ENCODE measurements at regions not wholly inside any gene's neighbourhood (a gene's known extent, or its start where the extent isn't known, plus 50 kb on each side); places are given as distances from the start of the nearest gene placed in this dataset.
"Not testable (repeated sequence)": the region's sequence is repeated elsewhere in the genome, so short reads cannot be mapped to it uniquely, and the experiment has no call there.

DNA sequence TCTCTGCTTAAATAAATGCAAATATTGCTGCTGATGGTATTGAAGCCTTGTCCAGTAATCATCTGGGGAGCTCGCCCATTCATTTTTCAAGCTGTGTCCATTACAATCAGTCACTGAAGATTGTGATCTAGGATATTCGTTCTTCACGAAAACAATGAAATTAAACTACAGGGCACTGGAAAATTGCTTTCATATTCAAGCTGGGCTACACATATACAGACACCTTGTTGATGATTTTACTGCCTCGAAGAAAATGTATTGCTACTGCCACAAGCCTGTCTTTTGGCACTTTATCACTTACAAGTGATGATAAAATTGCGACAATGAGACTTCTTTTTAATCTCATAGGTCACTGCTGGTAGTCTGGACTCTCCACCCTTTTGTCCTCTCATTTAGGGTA, 100.0 kb upstream of the MINDY3 start:
- 1% methylated on average over 5 of the region's 5 CpGs for WGBS (ENCODE audit: insufficient coverage, low coverage, missing lambda C conversion rate)
- DNase-seq (ENCODE audit: extremely low read depth in 1 of 4, low spot score in 3 of 4), result no peak
- no TSS peak for BruUV-seq (replicated peaks)
- Histone ChIP-seq H3K9me3 (replicated peaks; ENCODE audit: control insufficient read depth, insufficient read depth, low read depth, low read length) (no peaks in the 10 kb centered on the region), H3K9ac (ENCODE audit: insufficient read depth in 1 of 2, low read depth in 2 of 2, low read length in 2 of 2) (no peak overlapping the region), H3K79me2 (ENCODE audit: control insufficient read depth, insufficient read depth, low read length) (no peaks in the 10 kb centered on the region), H3K4me1 (replicated peaks in 1 of 2; ENCODE audit: control insufficient read depth in 2 of 2, insufficient read depth in 2 of 2, low read length in 2 of 2) (no peaks in the 10 kb centered on the region), H3K4me2 (ENCODE audit: insufficient read depth, low read length) (no peak overlapping the region), H3K4me3 (no peak overlapping the region), H4K20me1 (replicated peaks; ENCODE audit: control insufficient read depth, insufficient read depth, low read length) (no peaks in the 10 kb centered on the region), H2AFZ (ENCODE audit: low read depth, low read length) (no peak overlapping the region), H3K27ac (ENCODE audit: extremely low read depth, low read depth, low read length) (no peak overlapping the region), H3K27me3 (ENCODE audit: control insufficient read depth in 2 of 2, insufficient read depth in 2 of 2, low read length in 2 of 2) (no peaks in the 10 kb centered on the region; a peak in 1 of 5 replicates), H3K9me1 (ENCODE audit: control insufficient read depth, insufficient read depth, low read length) (no peaks in the 10 kb centered on the region), H3K36me3 (ENCODE audit: control insufficient read depth, insufficient read depth, low read length) (no peaks in the 10 kb centered on the region)
- ChIA-PET CTCF (ENCODE audit: low intra/inter-chr PET ratio) (no interaction called here), POLR2A (no interaction called here)
- in situ Hi-C loops (cut with MboI) (no loop called here), intact Hi-C loops (cut with micrococcal nuclease) (no loop called here)
- TF ChIP-seq PML (IDR thresholded peaks at IDR 0.05; ENCODE audit: low read length), result no peak
- no peak for TF ChIP-seq DNMT1 (IDR thresholded peaks at IDR 0.05)
- TF ChIP-seq GATAD2A (IDR thresholded peaks at IDR 0.05), result no peak
- TF ChIP-seq, protein P1, sequence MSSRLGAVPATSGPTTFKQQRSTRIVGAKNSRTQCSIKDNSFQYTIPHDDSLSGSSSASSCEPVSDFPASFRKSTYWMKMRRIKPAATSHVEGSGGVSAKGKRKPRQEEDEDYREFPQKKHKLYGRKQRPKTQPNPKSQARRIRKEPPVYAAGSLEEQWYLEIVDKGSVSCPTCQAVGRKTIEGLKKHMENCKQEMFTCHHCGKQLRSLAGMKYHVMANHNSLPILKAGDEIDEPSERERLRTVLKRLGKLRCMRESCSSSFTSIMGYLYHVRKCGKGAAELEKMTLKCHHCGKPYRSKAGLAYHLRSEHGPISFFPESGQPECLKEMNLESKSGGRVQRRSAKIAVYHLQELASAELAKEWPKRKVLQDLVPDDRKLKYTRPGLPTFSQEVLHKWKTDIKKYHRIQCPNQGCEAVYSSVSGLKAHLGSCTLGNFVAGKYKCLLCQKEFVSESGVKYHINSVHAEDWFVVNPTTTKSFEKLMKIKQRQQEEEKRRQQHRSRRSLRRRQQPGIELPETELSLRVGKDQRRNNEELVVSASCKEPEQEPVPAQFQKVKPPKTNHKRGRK (tag; IDR thresholded peaks at IDR 0.05), result no peak
- TF ChIP-seq HNRNPLL (IDR thresholded peaks at IDR 0.05; ENCODE audit: low read depth, low read length, poor library complexity, severe bottlenecking), result no peak
- TF ChIP-seq OTX1 (CRISPR knock-in tag; IDR thresholded peaks at IDR 0.05), result no peak
- no peak for TF ChIP-seq MCM2 (IDR thresholded peaks at IDR 0.05; ENCODE audit: low read depth)
- TF ChIP-seq, protein P2, sequence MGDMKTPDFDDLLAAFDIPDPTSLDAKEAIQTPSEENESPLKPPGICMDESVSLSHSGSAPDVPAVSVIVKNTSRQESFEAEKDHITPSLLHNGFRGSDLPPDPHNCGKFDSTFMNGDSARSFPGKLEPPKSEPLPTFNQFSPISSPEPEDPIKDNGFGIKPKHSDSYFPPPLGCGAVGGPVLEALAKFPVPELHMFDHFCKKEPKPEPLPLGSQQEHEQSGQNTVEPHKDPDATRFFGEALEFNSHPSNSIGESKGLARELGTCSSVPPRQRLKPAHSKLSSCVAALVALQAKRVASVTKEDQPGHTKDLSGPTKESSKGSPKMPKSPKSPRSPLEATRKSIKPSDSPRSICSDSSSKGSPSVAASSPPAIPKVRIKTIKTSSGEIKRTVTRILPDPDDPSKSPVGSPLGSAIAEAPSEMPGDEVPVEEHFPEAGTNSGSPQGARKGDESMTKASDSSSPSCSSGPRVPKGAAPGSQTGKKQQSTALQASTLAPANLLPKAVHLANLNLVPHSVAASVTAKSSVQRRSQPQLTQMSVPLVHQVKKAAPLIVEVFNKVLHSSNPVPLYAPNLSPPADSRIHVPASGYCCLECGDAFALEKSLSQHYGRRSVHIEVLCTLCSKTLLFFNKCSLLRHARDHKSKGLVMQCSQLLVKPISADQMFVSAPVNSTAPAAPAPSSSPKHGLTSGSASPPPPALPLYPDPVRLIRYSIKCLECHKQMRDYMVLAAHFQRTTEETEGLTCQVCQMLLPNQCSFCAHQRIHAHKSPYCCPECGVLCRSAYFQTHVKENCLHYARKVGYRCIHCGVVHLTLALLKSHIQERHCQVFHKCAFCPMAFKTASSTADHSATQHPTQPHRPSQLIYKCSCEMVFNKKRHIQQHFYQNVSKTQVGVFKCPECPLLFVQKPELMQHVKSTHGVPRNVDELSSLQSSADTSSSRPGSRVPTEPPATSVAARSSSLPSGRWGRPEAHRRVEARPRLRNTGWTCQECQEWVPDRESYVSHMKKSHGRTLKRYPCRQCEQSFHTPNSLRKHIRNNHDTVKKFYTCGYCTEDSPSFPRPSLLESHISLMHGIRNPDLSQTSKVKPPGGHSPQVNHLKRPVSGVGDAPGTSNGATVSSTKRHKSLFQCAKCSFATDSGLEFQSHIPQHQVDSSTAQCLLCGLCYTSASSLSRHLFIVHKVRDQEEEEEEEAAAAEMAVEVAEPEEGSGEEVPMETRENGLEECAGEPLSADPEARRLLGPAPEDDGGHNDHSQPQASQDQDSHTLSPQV (IDR thresholded peaks at IDR 0.05), result no peak
- TF ChIP-seq ZNF778 (CRISPR knock-in tag; IDR thresholded peaks at IDR 0.05), result no peak
- TF ChIP-seq CC2D1A (IDR thresholded peaks at IDR 0.05), result no peak
- no peak for TF ChIP-seq ZNF316 (IDR thresholded peaks at IDR 0.05)
- no peak for TF ChIP-seq ZNF253 (CRISPR knock-in tag; conservative IDR thresholded peaks at IDR 0.05)
- no peak for ATAC-seq
- no peak for FAIRE-seq

DNA sequence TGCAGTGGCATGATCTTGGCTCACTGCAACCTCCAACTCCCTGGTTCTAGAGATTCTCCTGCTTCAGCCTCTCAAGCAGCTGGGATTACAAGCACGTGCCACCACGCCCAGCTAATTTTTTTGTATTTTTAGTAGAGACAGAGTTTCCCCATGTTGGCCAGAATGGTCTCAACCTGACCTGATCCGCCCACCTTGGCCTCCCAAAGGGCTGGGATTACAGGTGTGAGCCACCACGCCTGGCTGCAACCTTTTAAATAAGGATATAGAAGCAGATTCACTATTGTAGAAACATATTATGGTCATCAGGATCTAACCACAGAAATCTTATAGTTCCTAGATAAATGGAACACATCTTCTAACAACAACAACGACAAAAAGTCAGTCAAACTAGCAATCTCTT, 112.4 kb upstream of the MINDY3 start:
- POLR2A ChIA-PET; H3K9me3 ChIP-seq (replicated peaks; ENCODE audit: control insufficient read depth, insufficient read depth, low read depth, low read length); H3K9me1 ChIP-seq (ENCODE audit: control insufficient read depth, insufficient read depth, low read length); H3K9ac ChIP-seq (ENCODE audit: insufficient read depth in 1 of 2, low read depth in 2 of 2, low read length in 2 of 2); DNase-seq (ENCODE audit: extremely low read depth in 1 of 4, low spot score in 3 of 4); intact Hi-C loops (cut with micrococcal nuclease); H3K4me1 ChIP-seq (replicated peaks in 1 of 2; ENCODE audit: control insufficient read depth in 2 of 2, insufficient read depth in 2 of 2, low read length in 2 of 2); ATAC-seq; FAIRE-seq; in situ Hi-C loops (cut with MboI); H4K20me1 ChIP-seq (replicated peaks; ENCODE audit: control insufficient read depth, insufficient read depth, low read length); H3K27ac ChIP-seq (ENCODE audit: extremely low read depth, low read depth, low read length); H3K4me2 ChIP-seq (ENCODE audit: insufficient read depth, low read length); H3K79me2 ChIP-seq (ENCODE audit: control insufficient read depth, insufficient read depth, low read length); BruUV-seq (replicated peaks); H3K27me3 ChIP-seq (ENCODE audit: control insufficient read depth in 2 of 2, insufficient read depth in 2 of 2, low read length in 2 of 2); H3K36me3 ChIP-seq (ENCODE audit: control insufficient read depth, insufficient read depth, low read length); H3K4me3 ChIP-seq; CTCF ChIA-PET (ENCODE audit: low intra/inter-chr PET ratio); H2AFZ ChIP-seq (ENCODE audit: low read depth, low read length): not testable (repeated sequence)
- 4% methylated on average over 5 of the region's 5 CpGs for WGBS (ENCODE audit: insufficient coverage, low coverage, missing lambda C conversion rate)
